ENCODE measurements at regions not wholly inside any gene's neighbourhood (a gene's known extent, or its start where the extent isn't known, plus 50 kb on each side); places are given as distances from the start of the nearest gene placed in this dataset.

GRCh38 chr3:118304557-118304956, 730.1 kb downstream of the IGSF11 start:
- H3K36me3 Mint-ChIP-seq (ENCODE audit: low read depth) = no peaks in the 10 kb centered on the region
- H3K4me1 Mint-ChIP-seq (ENCODE audit: low read depth) = no peaks in the 10 kb centered on the region
- H3K27me3 Mint-ChIP-seq (ENCODE audit: insufficient read depth) = no peaks in the 10 kb centered on the region
- H3K9me3 Mint-ChIP-seq = no peaks in the 10 kb centered on the region
- no peak overlapping the region for H3K27ac Mint-ChIP-seq
- intact Hi-C loops (cut with micrococcal nuclease) = no loop called here
- DNase-seq (ENCODE audit: low spot score) = no peak
- no peak overlapping the region for H3K4me3 Mint-ChIP-seq

GRCh38 chr3:118332699-118333098, 701.9 kb downstream of the IGSF11 start:
- Mint-ChIP-seq H3K4me1 (ENCODE audit: low read depth) (no peaks in the 10 kb centered on the region), H3K36me3 (ENCODE audit: low read depth) (no peaks in the 10 kb centered on the region), H3K9me3 (peaks cover 49% of the 10 kb centered on the region), H3K27me3 (ENCODE audit: insufficient read depth) (no peaks in the 10 kb centered on the region), H3K27ac (no peak overlapping the region), H3K4me3 (no peak overlapping the region)
- intact Hi-C loops (cut with micrococcal nuclease) = no loop called here
- DNase-seq (ENCODE audit: low spot score) = no peak

GRCh38 chr3:118337649-118338048, 697.0 kb downstream of the IGSF11 start:
- Mint-ChIP-seq H3K36me3 (ENCODE audit: low read depth) (no peaks in the 10 kb centered on the region), H3K4me1 (ENCODE audit: low read depth) (no peaks in the 10 kb centered on the region), H3K27ac (no peak overlapping the region), H3K27me3 (ENCODE audit: insufficient read depth) (no peaks in the 10 kb centered on the region), H3K4me3 (no peak overlapping the region), H3K9me3 (peaks cover 27% of the 10 kb centered on the region)
- intact Hi-C loops (cut with micrococcal nuclease) = no loop called here
- no peak for DNase-seq (ENCODE audit: low spot score)

GRCh38 chr3:118347396-118348168, 687.1 kb downstream of the IGSF11 start:
- H3K9me3 Mint-ChIP-seq = peaks cover 7% of the 10 kb centered on the region
- no peaks in the 10 kb centered on the region for H3K36me3 Mint-ChIP-seq (ENCODE audit: low read depth)
- intact Hi-C loops (cut with micrococcal nuclease) = no loop called here
- no peaks in the 10 kb centered on the region for H3K4me1 Mint-ChIP-seq (ENCODE audit: low read depth)
- no peaks in the 10 kb centered on the region for H3K27me3 Mint-ChIP-seq (ENCODE audit: insufficient read depth)
- no peak overlapping the region for H3K27ac Mint-ChIP-seq
- DNase-seq (ENCODE audit: low spot score) = no peak
- no peak overlapping the region for H3K4me3 Mint-ChIP-seq

GRCh38 chr3:118348169-118348557, 686.5 kb downstream of the IGSF11 start:
- peaks cover 11% of the 10 kb centered on the region for H3K9me3 Mint-ChIP-seq
- DNase-seq (ENCODE audit: low spot score) = no peak
- H3K27ac Mint-ChIP-seq = no peak overlapping the region
- H3K4me3 Mint-ChIP-seq = no peak overlapping the region
- no peaks in the 10 kb centered on the region for H3K36me3 Mint-ChIP-seq (ENCODE audit: low read depth)
- intact Hi-C loops (cut with micrococcal nuclease) = no loop called here
- H3K27me3 Mint-ChIP-seq (ENCODE audit: insufficient read depth) = no peaks in the 10 kb centered on the region
- H3K4me1 Mint-ChIP-seq (ENCODE audit: low read depth) = no peaks in the 10 kb centered on the region

GRCh38 chr3:118354556-118354955, 680.1 kb downstream of the IGSF11 start:
- intact Hi-C loops (cut with micrococcal nuclease) = no loop called here
- Mint-ChIP-seq H3K27ac (no peak overlapping the region), H3K27me3 (ENCODE audit: insufficient read depth) (no peaks in the 10 kb centered on the region), H3K9me3 (peaks cover 51% of the 10 kb centered on the region), H3K36me3 (ENCODE audit: low read depth) (no peaks in the 10 kb centered on the region), H3K4me3 (no peak overlapping the region), H3K4me1 (ENCODE audit: low read depth) (no peaks in the 10 kb centered on the region)
- no peak for DNase-seq (ENCODE audit: low spot score)

- H3K27me3 Mint-ChIP-seq (ENCODE audit: insufficient read depth) = no peaks in the 10 kb centered on the region
- peaks cover 11% of the 10 kb centered on the region for H3K9me3 Mint-ChIP-seq
- H3K4me1 Mint-ChIP-seq (ENCODE audit: low read depth) = no peaks in the 10 kb centered on the region
- DNase-seq (ENCODE audit: low spot score) = no peak
- no peak overlapping the region for H3K27ac Mint-ChIP-seq
- no peaks in the 10 kb centered on the region for H3K36me3 Mint-ChIP-seq (ENCODE audit: low read depth)
- no peak overlapping the region for H3K4me3 Mint-ChIP-seq
- intact Hi-C loops (cut with micrococcal nuclease) = no loop called here
Measured at GRCh38 chr3:118369892-118370491, 664.7 kb downstream of the IGSF11 start.

- H3K36me3 Mint-ChIP-seq (ENCODE audit: low read depth) = no peaks in the 10 kb centered on the region
- H3K4me3 Mint-ChIP-seq = no peak overlapping the region
- no peaks in the 10 kb centered on the region for H3K4me1 Mint-ChIP-seq (ENCODE audit: low read depth)
- no peaks in the 10 kb centered on the region for H3K27me3 Mint-ChIP-seq (ENCODE audit: insufficient read depth)
- DNase-seq (ENCODE audit: low spot score) = no peak
- H3K9me3 Mint-ChIP-seq = no peaks in the 10 kb centered on the region
- H3K27ac Mint-ChIP-seq = no peak overlapping the region
- intact Hi-C loops (cut with micrococcal nuclease) = no loop called here
Measured at GRCh38 chr3:118380576-118380975, 654.1 kb downstream of the IGSF11 start.

GRCh38 chr3:118396491-118396890, 638.2 kb downstream of the IGSF11 start:
- intact Hi-C loops (cut with micrococcal nuclease) = no loop called here
- Mint-ChIP-seq H3K27me3 (ENCODE audit: insufficient read depth) (no peaks in the 10 kb centered on the region), H3K4me3 (no peak overlapping the region), H3K9me3 (no peaks in the 10 kb centered on the region), H3K4me1 (ENCODE audit: low read depth) (no peaks in the 10 kb centered on the region), H3K36me3 (ENCODE audit: low read depth) (no peaks in the 10 kb centered on the region), H3K27ac (no peak overlapping the region)
- DNase-seq (ENCODE audit: low spot score) = no peak

- H3K9me3 Mint-ChIP-seq = no peaks in the 10 kb centered on the region
- no peaks in the 10 kb centered on the region for H3K36me3 Mint-ChIP-seq (ENCODE audit: low read depth)
- no peak overlapping the region for H3K27ac Mint-ChIP-seq
- intact Hi-C loops (cut with micrococcal nuclease) = no loop called here
- H3K27me3 Mint-ChIP-seq (ENCODE audit: insufficient read depth) = no peaks in the 10 kb centered on the region
- H3K4me3 Mint-ChIP-seq = no peak overlapping the region
- no peaks in the 10 kb centered on the region for H3K4me1 Mint-ChIP-seq (ENCODE audit: low read depth)
- DNase-seq (ENCODE audit: low spot score) = no peak
Measured at GRCh38 chr3:118400086-118400485, 634.6 kb downstream of the IGSF11 start.

GRCh38 chr3:118400886-118401285, 633.8 kb downstream of the IGSF11 start:
- DNase-seq (ENCODE audit: low spot score) = no peak
- Mint-ChIP-seq H3K4me3 (no peak overlapping the region), H3K4me1 (ENCODE audit: low read depth) (no peaks in the 10 kb centered on the region), H3K9me3 (no peaks in the 10 kb centered on the region), H3K27me3 (ENCODE audit: insufficient read depth) (no peaks in the 10 kb centered on the region), H3K36me3 (ENCODE audit: low read depth) (no peaks in the 10 kb centered on the region), H3K27ac (no peak overlapping the region)
- intact Hi-C loops (cut with micrococcal nuclease) = no loop called here

GRCh38 chr3:118401887-118402286, 632.8 kb downstream of the IGSF11 start:
- intact Hi-C loops (cut with micrococcal nuclease) = no loop called here
- no peaks in the 10 kb centered on the region for H3K9me3 Mint-ChIP-seq
- no peak overlapping the region for H3K27ac Mint-ChIP-seq
- no peak for DNase-seq (ENCODE audit: low spot score)
- no peaks in the 10 kb centered on the region for H3K27me3 Mint-ChIP-seq (ENCODE audit: insufficient read depth)
- H3K4me1 Mint-ChIP-seq (ENCODE audit: low read depth) = no peaks in the 10 kb centered on the region
- H3K36me3 Mint-ChIP-seq (ENCODE audit: low read depth) = no peaks in the 10 kb centered on the region
- no peak overlapping the region for H3K4me3 Mint-ChIP-seq

- no peak overlapping the region for H3K4me3 Mint-ChIP-seq
- no peaks in the 10 kb centered on the region for H3K27me3 Mint-ChIP-seq (ENCODE audit: insufficient read depth)
- intact Hi-C loops (cut with micrococcal nuclease) = no loop called here
- H3K36me3 Mint-ChIP-seq (ENCODE audit: low read depth) = no peaks in the 10 kb centered on the region
- no peaks in the 10 kb centered on the region for H3K9me3 Mint-ChIP-seq
- H3K27ac Mint-ChIP-seq = no peak overlapping the region
- no peaks in the 10 kb centered on the region for H3K4me1 Mint-ChIP-seq (ENCODE audit: low read depth)
- no peak for DNase-seq (ENCODE audit: low spot score)
Measured at GRCh38 chr3:118402971-118403370, 631.7 kb downstream of the IGSF11 start.

GRCh38 chr3:118406562-118406961, 628.1 kb downstream of the IGSF11 start:
- DNase-seq (ENCODE audit: low spot score) = no peak
- no peak overlapping the region for H3K27ac Mint-ChIP-seq
- no peaks in the 10 kb centered on the region for H3K36me3 Mint-ChIP-seq (ENCODE audit: low read depth)
- intact Hi-C loops (cut with micrococcal nuclease) = no loop called here
- no peaks in the 10 kb centered on the region for H3K9me3 Mint-ChIP-seq
- no peak overlapping the region for H3K4me3 Mint-ChIP-seq
- no peaks in the 10 kb centered on the region for H3K27me3 Mint-ChIP-seq (ENCODE audit: insufficient read depth)
- no peaks in the 10 kb centered on the region for H3K4me1 Mint-ChIP-seq (ENCODE audit: low read depth)
